A549 (cell line): ENCODE measurements at regions not wholly inside any gene's neighbourhood (a gene's known extent, or its start where the extent isn't known, plus 50 kb on each side); places are given as distances from the start of the nearest gene placed in this dataset.

Source experiments
- ATAC-seq, 2 experiments: fragments of 200-7000 bp in 1 of 2; fragments of >200 bp in 1 of 2; cut with Nextera tagmentation in 1 of 2; cut with Tn5 transposase in 1 of 2; 3 replicates each; pipeline versions ENCODE4 v1.8.0 to v1.9.1; 2018 to 2020; ENCODE audit warnings: mild to moderate bottlenecking in 1 of 2, moderate library complexity in 1 of 2
- CTCF ChIA-PET: fragments of 300-600 bp; sonication (Branson Sonifier 250); formaldehyde crosslinking; extraction: SDS; loops from one replicate; lab custom pipeline; 2021; ENCODE audit warnings: antibody characterized with exemption, inconsistent platforms; lab: Yijun Ruan, JAX
- POLR2A ChIA-PET: fragments of 350-600 bp; formaldehyde crosslinking; extraction: SDS; loops from one replicate; lab custom pipeline; 2021; ENCODE audit warnings: antibody characterized with exemption, inconsistent platforms; lab: Yijun Ruan, JAX
- DNase-seq, 2 experiments: peaks; one replicate each; pipeline versions ENCODE4 v3.0.0 to v3.0.0-alpha.2; 2011 to 2016; ENCODE audit warnings: low read depth in 1 of 2, low spot score in 1 of 2
- FAIRE-seq: peaks from 2 replicates; lab custom pipeline; 2011; peaks lifted over from hg19 to GRCh38; lab: Jason Lieb, UNC
- H3K27ac ChIP-seq, 2 experiments: fragments of >200 bp; sonication (Bioruptor Twin); formaldehyde crosslinking; 3 replicates each; pipeline ENCODE4 v1.5.1; 2016 to 2017
- H3K4me1 ChIP-seq: fragments of >200 bp; sonication (Bioruptor Twin); formaldehyde crosslinking; 3 replicates; pipeline ENCODE4 v1.6.1; 2016
- H3K4me2 ChIP-seq: fragments of >200 bp; sonication (Bioruptor Twin); formaldehyde crosslinking; 3 replicates; pipeline ENCODE4 v1.6.1; 2016
- H3K4me3 ChIP-seq: fragments of >200 bp; sonication (Bioruptor Twin); formaldehyde crosslinking; 3 replicates; pipeline ENCODE4 v1.5.1; 2016
- H3K9me3 ChIP-seq: fragments of >200 bp; sonication (Bioruptor Twin); formaldehyde crosslinking; 3 replicates; pipeline ENCODE4 v1.6.1; 2016
- BHLHE40 ChIP-seq: IDR thresholded peaks from 2 replicates; pipeline ENCODE4 v1.6.1; 2012; ENCODE audit warnings: low read depth, low read length, inconsistent platforms
- CBX2 ChIP-seq: fragments of 200-600 bp; sonication (generic); IDR thresholded peaks from 2 replicates; pipeline ENCODE4 v1.6.1; 2016; ENCODE audit warnings: low read depth, mild to moderate bottlenecking, borderline replicate concordance
- CBX8 ChIP-seq: fragments of 200-600 bp; sonication (generic); IDR thresholded peaks from 2 replicates; pipeline ENCODE4 v1.6.1; 2016
- CHD4 ChIP-seq: fragments of 200-600 bp; sonication (generic); IDR thresholded peaks from 2 replicates; pipeline ENCODE4 v1.6.1; 2016; ENCODE audit warnings: antibody characterized with exemption, mild to moderate bottlenecking, borderline replicate concordance
- EHMT2 ChIP-seq: fragments of 200-600 bp; sonication (generic); IDR thresholded peaks from 2 replicates; pipeline ENCODE4 v1.6.1; 2016; ENCODE audit warnings: antibody characterized with exemption, low read depth, mild to moderate bottlenecking, moderate library complexity
- EP300 ChIP-seq, 2 experiments: fragments of >200 bp; sonication (Bioruptor Twin); formaldehyde crosslinking; IDR thresholded peaks; 2 replicates in 1 of 2; 3 replicates in 1 of 2; pipeline ENCODE4 v1.6.1; 2016 to 2017
- ESRRA ChIP-seq: fragments of 150-350 bp; IDR thresholded peaks from 2 replicates; pipeline ENCODE4 v1.6.1; 2014; ENCODE audit warnings: mild to moderate bottlenecking, low read length, borderline replicate concordance
- FOSL2 ChIP-seq, 2 experiments: fragments of 450-650 bp in 1 of 2; fragments of >200 bp in 1 of 2; sonication (Bioruptor Twin) in 1 of 2; formaldehyde crosslinking; IDR thresholded peaks; 2 replicates each; pipeline versions ENCODE4 v1.5.0 to v1.6.1; 2016 to 2020; ENCODE audit warnings: mild to moderate bottlenecking in 1 of 2, moderate library complexity in 1 of 2
- HDAC2 ChIP-seq: fragments of 200-600 bp; sonication (generic); IDR thresholded peaks from 2 replicates; pipeline ENCODE4 v1.6.1; 2016
- HEYL ChIP-seq: fragments of 250-450 bp; sonication (Bioruptor Pico); IDR thresholded peaks from 2 replicates; pipeline ENCODE4 v1.8.0; 2021; ENCODE audit warnings: mild to moderate bottlenecking, moderate library complexity
- HOXA7 ChIP-seq: fragments of 250-450 bp; sonication (Bioruptor Pico); IDR thresholded peaks from 2 replicates; pipeline ENCODE4 v1.5.0; 2020; ENCODE audit warnings: mild to moderate bottlenecking, moderate library complexity
- HOXB13 ChIP-seq: fragments of 250-450 bp; sonication (Bioruptor Pico); IDR thresholded peaks from 2 replicates; pipeline ENCODE4 v1.5.0; 2020; ENCODE audit warnings: low read depth, mild to moderate bottlenecking, moderate library complexity
- KDM1A ChIP-seq: fragments of 200-600 bp; sonication (generic); IDR thresholded peaks from 2 replicates; pipeline ENCODE4 v1.6.1; 2016; ENCODE audit warnings: low read depth, mild to moderate bottlenecking
- MAFK ChIP-seq: fragments of 450-650 bp; IDR thresholded peaks from 2 replicates; pipeline ENCODE4 v1.6.1; 2014; ENCODE audit not compliant: partially characterized antibody
- MYC ChIP-seq: IDR thresholded peaks from 2 replicates; pipeline ENCODE4 v1.6.1; 2012; ENCODE audit warnings: mild to moderate bottlenecking, inconsistent platforms, low read length, improper control_type of control experiment, borderline replicate concordance
- NFE2L2 ChIP-seq: fragments of 150-350 bp; conservative IDR thresholded peaks from 2 replicates; pipeline ENCODE4 v1.6.1; 2014; ENCODE audit warnings: low read length
- RARB ChIP-seq: fragments of 250-450 bp; sonication (Bioruptor Pico); IDR thresholded peaks from 2 replicates; pipeline ENCODE4 v1.8.0; 2021; ENCODE audit warnings: mild to moderate bottlenecking, moderate library complexity
- RFX5 ChIP-seq: fragments of 450-650 bp; IDR thresholded peaks from 2 replicates; pipeline ENCODE4 v1.7.1; 2014; ENCODE audit warnings: antibody characterized with exemption, mild to moderate bottlenecking, moderate library complexity
- RNF2 ChIP-seq: fragments of 200-600 bp; sonication (generic); IDR thresholded peaks from 2 replicates; pipeline ENCODE4 v1.6.1; 2016; ENCODE audit warnings: low read depth, mild to moderate bottlenecking, antibody characterized with exemption, moderate library complexity, borderline replicate concordance
- ZC3H11A ChIP-seq: fragments of 450-650 bp; IDR thresholded peaks from 2 replicates; pipeline ENCODE4 v1.6.1; 2014; ENCODE audit warnings: antibody characterized with exemption, mild to moderate bottlenecking
- WGBS: methylation state at CpG from one replicate; pipeline ENCODE4 v1.1.6; 2017; ENCODE audit errors: missing lambda C conversion rate; 5-methylcytosine and 5-hydroxymethylcytosine counted together
- TF ChIP-seq, protein P1 (sequence below): IDR thresholded peaks from 2 replicates; pipeline ENCODE4 v1.6.1; 2012
- TF ChIP-seq, protein P2 (sequence below): fragments of 250-450 bp; sonication (Bioruptor Pico); IDR thresholded peaks from 2 replicates; pipeline ENCODE4 v1.5.0; 2021; ENCODE audit warnings: mild to moderate bottlenecking, moderate library complexity, borderline replicate concordance
- TF ChIP-seq, protein P3 (sequence below): IDR thresholded peaks from 2 replicates; pipeline ENCODE4 v1.6.1; 2012; ENCODE audit warnings: low read depth, borderline replicate concordance
- TF ChIP-seq, protein P4 (sequence below): fragments of 150-350 bp; IDR thresholded peaks from 2 replicates; pipeline ENCODE4 v1.6.1; 2014; ENCODE audit warnings: low read depth, mild to moderate bottlenecking, low read length

DNA sequence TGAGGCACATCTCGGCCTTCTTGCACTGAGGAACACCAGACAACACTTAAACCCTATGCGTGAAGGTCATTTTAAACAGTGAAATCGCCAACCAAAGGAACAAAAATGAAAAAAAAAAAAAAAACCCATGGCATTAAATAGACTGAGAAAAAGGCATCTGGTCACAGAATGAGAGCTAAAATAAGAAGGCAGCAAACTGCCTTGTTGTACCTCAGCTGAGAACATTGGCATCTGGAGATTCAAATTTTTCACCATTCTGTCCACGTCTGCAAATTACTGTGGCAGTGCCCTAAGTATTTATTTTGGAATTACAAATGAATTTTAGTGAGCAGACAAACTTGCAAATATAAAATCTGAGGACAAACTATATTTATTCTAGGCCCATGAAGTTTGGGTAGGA, 82.6 kb upstream of the POU1F1 start:
- ChIA-PET POLR2A (no interaction called here), CTCF (interaction anchor here (1.9 kb wide), 1 partner anchor 8 kb away, joined by 6 read pairs; no protein-coding TSS in a partner anchor)
- Histone ChIP-seq H3K4me1 (no peaks in the 10 kb centered on the region), H3K9me3 (peaks cover 2% of the 10 kb centered on the region; the same call in 1 of the 3 replicates), H3K4me2 (no peak overlapping the region), H3K4me3 (no peak overlapping the region), H3K27ac (no peak overlapping the region)
- 89% methylated on average over 4 of the region's 4 CpGs for WGBS
- FAIRE-seq (no peak), DNase-seq (no peak), ATAC-seq (no peak)
- TF ChIP-seq, protein P1, sequence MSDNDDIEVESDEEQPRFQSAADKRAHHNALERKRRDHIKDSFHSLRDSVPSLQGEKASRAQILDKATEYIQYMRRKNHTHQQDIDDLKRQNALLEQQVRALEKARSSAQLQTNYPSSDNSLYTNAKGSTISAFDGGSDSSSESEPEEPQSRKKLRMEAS = no peak
- TF ChIP-seq FOSL2 (IDR thresholded peaks at IDR 0.05) (no peak), FOSL2 (CRISPR knock-in tag; IDR thresholded peaks at IDR 0.05) (no peak), RNF2 (no peak), HEYL (CRISPR knock-in tag) (no peak)
- TF ChIP-seq, protein P2, sequence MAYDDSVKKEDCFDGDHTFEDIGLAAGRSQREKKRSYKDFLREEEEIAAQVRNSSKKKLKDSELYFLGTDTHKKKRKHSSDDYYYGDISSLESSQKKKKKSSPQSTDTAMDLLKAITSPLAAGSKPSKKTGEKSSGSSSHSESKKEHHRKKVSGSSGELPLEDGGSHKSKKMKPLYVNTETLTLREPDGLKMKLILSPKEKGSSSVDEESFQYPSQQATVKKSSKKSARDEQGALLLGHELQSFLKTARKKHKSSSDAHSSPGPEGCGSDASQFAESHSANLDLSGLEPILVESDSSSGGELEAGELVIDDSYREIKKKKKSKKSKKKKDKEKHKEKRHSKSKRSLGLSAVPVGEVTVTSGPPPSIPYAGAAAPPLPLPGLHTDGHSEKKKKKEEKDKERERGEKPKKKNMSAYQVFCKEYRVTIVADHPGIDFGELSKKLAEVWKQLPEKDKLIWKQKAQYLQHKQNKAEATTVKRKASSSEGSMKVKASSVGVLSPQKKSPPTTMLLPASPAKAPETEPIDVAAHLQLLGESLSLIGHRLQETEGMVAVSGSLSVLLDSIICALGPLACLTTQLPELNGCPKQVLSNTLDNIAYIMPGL (CRISPR knock-in tag) = no peak

DNA sequence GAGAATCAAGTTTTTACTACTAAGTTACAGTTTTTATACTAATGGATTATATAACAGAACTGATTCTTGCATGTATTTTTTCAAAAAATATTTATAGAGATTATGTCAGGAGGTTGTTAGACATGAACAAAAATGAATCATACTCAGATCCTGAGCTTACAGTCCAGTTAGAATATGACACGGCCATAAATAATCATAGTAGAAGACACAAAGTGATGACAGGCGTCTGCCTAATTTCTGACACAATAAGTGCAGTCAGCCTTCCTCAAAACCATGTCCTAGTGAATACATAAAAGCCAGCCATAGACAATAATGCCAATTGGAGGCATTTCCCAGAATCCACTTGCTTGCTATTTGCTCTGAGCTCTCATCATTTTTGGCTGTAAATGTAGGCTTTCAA, 81.7 kb upstream of the POU1F1 start:
- ATAC-seq (no peak), FAIRE-seq (no peak), DNase-seq (no peak)
- H3K4me3 ChIP-seq = no peak overlapping the region
- H3K4me1 ChIP-seq = no peaks in the 10 kb centered on the region
- TF ChIP-seq HOXB13 (CRISPR knock-in tag) (no peak), MYC (no peak), NFE2L2 (no peak), CHD4 (no peak), HOXA7 (CRISPR knock-in tag) (no peak), RARB (CRISPR knock-in tag) (no peak), ZC3H11A (no peak), HDAC2 (no peak), EHMT2 (no peak), RFX5 (no peak), KDM1A (no peak), BHLHE40 (no peak), ESRRA (no peak), CBX8 (no peak), EP300 (IDR thresholded peaks at IDR 0.05) (no peak), CBX2 (no peak), MAFK (no peak)
- TF ChIP-seq, protein P3, sequence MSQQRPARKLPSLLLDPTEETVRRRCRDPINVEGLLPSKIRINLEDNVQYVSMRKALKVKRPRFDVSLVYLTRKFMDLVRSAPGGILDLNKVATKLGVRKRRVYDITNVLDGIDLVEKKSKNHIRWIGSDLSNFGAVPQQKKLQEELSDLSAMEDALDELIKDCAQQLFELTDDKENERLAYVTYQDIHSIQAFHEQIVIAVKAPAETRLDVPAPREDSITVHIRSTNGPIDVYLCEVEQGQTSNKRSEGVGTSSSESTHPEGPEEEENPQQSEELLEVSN = no peak
- TF ChIP-seq, protein P4, sequence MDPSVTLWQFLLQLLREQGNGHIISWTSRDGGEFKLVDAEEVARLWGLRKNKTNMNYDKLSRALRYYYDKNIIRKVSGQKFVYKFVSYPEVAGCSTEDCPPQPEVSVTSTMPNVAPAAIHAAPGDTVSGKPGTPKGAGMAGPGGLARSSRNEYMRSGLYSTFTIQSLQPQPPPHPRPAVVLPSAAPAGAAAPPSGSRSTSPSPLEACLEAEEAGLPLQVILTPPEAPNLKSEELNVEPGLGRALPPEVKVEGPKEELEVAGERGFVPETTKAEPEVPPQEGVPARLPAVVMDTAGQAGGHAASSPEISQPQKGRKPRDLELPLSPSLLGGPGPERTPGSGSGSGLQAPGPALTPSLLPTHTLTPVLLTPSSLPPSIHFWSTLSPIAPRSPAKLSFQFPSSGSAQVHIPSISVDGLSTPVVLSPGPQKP = no peak
- H3K27ac ChIP-seq = no peak overlapping the region
- POLR2A ChIA-PET = no interaction called here
- peaks cover 2% of the 10 kb centered on the region; the same call in 1 of the 3 replicates for H3K9me3 ChIP-seq
- CTCF ChIA-PET = no interaction called here
- H3K4me2 ChIP-seq = no peak overlapping the region
- WGBS = 60% methylated on average over 2 of the region's 2 CpGs
